ENCODE measurements at regions not wholly inside any gene's neighbourhood (a gene's known extent, or its start where the extent isn't known, plus 50 kb on each side); places are given as distances from the start of the nearest gene placed in this dataset.

- no peak for DNase-seq
- Histone ChIP-seq H2AFZ (ENCODE audit: low read length) (no peak overlapping the region), H3K9me3 (ENCODE audit: control insufficient read depth, low read depth, low read length) (no peaks in the 10 kb centered on the region), H3K27ac (ENCODE audit: insufficient read length, low read depth, low read length) (no peak overlapping the region), H2BK12ac (ENCODE audit: insufficient read length, low read depth, low read length) (no peak overlapping the region), H3K9ac (ENCODE audit: extremely low read depth, insufficient read length, low read length) (no peak overlapping the region), H4K91ac (ENCODE audit: insufficient read length, low read depth, low read length) (no peak overlapping the region), H3K56ac (ENCODE audit: insufficient read length, low read depth, low read length) (no peak overlapping the region), H3K4me2 (ENCODE audit: insufficient read depth, insufficient read length, low read length) (no peak overlapping the region), H4K8ac (replicated peaks; ENCODE audit: insufficient read length, low read depth, low read length) (no peak overlapping the region), H3K23me2 (ENCODE audit: insufficient read length, low read depth, low read length, poor library complexity, severe bottlenecking) (no peaks in the 10 kb centered on the region), H2BK20ac (ENCODE audit: low read depth, low read length, poor library complexity, severe bottlenecking) (no peak overlapping the region), H3K27me3 (ENCODE audit: insufficient read depth, low read length) (no peaks in the 10 kb centered on the region), H4K20me1 (ENCODE audit: control insufficient read depth, insufficient read depth, insufficient read length) (no peaks in the 10 kb centered on the region), H2BK15ac (ENCODE audit: low read depth, low read length) (no peak overlapping the region), H3K18ac (ENCODE audit: insufficient read length, low read depth, low read length) (no peak overlapping the region), H2AK5ac (ENCODE audit: insufficient read length, low read length) (no peak overlapping the region), H3K79me1 (ENCODE audit: insufficient read depth, low read depth, low read length, poor library complexity, severe bottlenecking) (no peaks in the 10 kb centered on the region), H3K4ac (ENCODE audit: low read depth, low read length) (no peak overlapping the region), H4K5ac (ENCODE audit: insufficient read length, low read depth, low read length) (no peak overlapping the region), H3K23ac (ENCODE audit: insufficient read length, low read depth, low read length) (no peak overlapping the region), H3T11ph (ENCODE audit: low read length) (no peak overlapping the region), H2BK5ac (ENCODE audit: insufficient read length, low read length) (no peak overlapping the region), H2BK120ac (ENCODE audit: low read depth, low read length, poor library complexity, severe bottlenecking) (no peak overlapping the region), H3K4me1 (ENCODE audit: insufficient read depth, low read length) (no peaks in the 10 kb centered on the region), H3K14ac (ENCODE audit: insufficient read depth, low read length) (no peak overlapping the region), H3K79me2 (ENCODE audit: insufficient read depth, low read length) (no peaks in the 10 kb centered on the region)
- no peaks in the 10 kb centered on the region; a peak in 2 of 7 replicates for H3K36me3 Mint-ChIP-seq (ENCODE audit: insufficient read depth in 1 of 3, low read depth in 3 of 3)
- WGBS (ENCODE audit: extremely low coverage, insufficient read length, low lambda C conversion rate): no CpG with 5 or more reads among the region's 8 CpGs
- H3K27me3 Mint-ChIP-seq (ENCODE audit: low read depth): 0 out of 2 replicates have a peak, but pooled peaks cover 1% of the 10 kb centered on the region
- no peak overlapping the region for H3K4me3 Mint-ChIP-seq
- H3K4me1 Mint-ChIP-seq: peaks cover 0 to 6% of the 10 kb centered on the region in 2 experiments; a peak in 3 of 4 replicates
- TF ChIP-seq, protein P1, sequence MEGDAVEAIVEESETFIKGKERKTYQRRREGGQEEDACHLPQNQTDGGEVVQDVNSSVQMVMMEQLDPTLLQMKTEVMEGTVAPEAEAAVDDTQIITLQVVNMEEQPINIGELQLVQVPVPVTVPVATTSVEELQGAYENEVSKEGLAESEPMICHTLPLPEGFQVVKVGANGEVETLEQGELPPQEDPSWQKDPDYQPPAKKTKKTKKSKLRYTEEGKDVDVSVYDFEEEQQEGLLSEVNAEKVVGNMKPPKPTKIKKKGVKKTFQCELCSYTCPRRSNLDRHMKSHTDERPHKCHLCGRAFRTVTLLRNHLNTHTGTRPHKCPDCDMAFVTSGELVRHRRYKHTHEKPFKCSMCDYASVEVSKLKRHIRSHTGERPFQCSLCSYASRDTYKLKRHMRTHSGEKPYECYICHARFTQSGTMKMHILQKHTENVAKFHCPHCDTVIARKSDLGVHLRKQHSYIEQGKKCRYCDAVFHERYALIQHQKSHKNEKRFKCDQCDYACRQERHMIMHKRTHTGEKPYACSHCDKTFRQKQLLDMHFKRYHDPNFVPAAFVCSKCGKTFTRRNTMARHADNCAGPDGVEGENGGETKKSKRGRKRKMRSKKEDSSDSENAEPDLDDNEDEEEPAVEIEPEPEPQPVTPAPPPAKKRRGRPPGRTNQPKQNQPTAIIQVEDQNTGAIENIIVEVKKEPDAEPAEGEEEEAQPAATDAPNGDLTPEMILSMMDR (conservative IDR thresholded peaks at IDR 0.05): no peak
- H3K27ac Mint-ChIP-seq: no peak overlapping the region
- H3K9me3 Mint-ChIP-seq: no peaks in the 10 kb centered on the region; a peak in 1 of 5 replicates
Observed at GRCh38 chr21:32198384-32198783, 80.5 kb downstream of the MIS18A start.
